OCI-LY1 (cell line): ENCODE measurements at regions not wholly inside any gene's neighbourhood (a gene's known extent, or its start where the extent isn't known, plus 50 kb on each side); places are given as distances from the start of the nearest gene placed in this dataset.

ENCODE experiments used
- H2AFZ ChIP-seq: fragments of 200-600 bp; sonication (generic), shearing (Covaris generic); 2 replicates; pipeline ENCODE4 v1.6.0; 2014; ENCODE audit warnings: antibody characterized with exemption, mild to moderate bottlenecking, low read length
- H3F3A ChIP-seq: fragments of 200-600 bp; sonication (generic), shearing (Covaris generic); 2 replicates; pipeline ENCODE4 v1.6.0; 2014; ENCODE audit warnings: mild to moderate bottlenecking, antibody characterized with exemption, low read length, moderate library complexity; ENCODE audit not compliant: insufficient read depth
- H3K27ac ChIP-seq: fragments of 200-600 bp; sonication (generic); 2 replicates; pipeline ENCODE4 v1.5.1; 2014; ENCODE audit warnings: low read length, mixed run types, mild to moderate bottlenecking, low read depth; ENCODE audit not compliant: poor library complexity, severe bottlenecking
- H3K27me3 ChIP-seq: fragments of 200-600 bp; sonication (generic); 2 replicates; pipeline ENCODE4 v1.6.0; 2014; ENCODE audit warnings: antibody characterized with exemption, mild to moderate bottlenecking, low read length, moderate library complexity; ENCODE audit not compliant: insufficient read depth
- H3K36me3 ChIP-seq: fragments of 200-600 bp; sonication (generic); 2 replicates; pipeline ENCODE4 v1.6.1; 2014; ENCODE audit warnings: mild to moderate bottlenecking, antibody characterized with exemption, low read length, moderate library complexity, mixed read lengths; ENCODE audit not compliant: insufficient read depth
- H3K4me1 ChIP-seq: fragments of 200-600 bp; sonication (generic); 2 replicates; pipeline ENCODE4 v1.5.1; 2014; ENCODE audit warnings: mild to moderate bottlenecking, low read length, moderate library complexity; ENCODE audit not compliant: insufficient read depth, severe bottlenecking
- H3K4me2 ChIP-seq: fragments of 200-600 bp; sonication (generic), shearing (Covaris generic); 2 replicates; pipeline ENCODE4 v1.6.1; 2014; ENCODE audit warnings: low read length
- H3K4me3 ChIP-seq: fragments of 200-600 bp; sonication (generic); 2 replicates; pipeline ENCODE4 v1.5.1; 2014; ENCODE audit warnings: low read length, low read depth, mild to moderate bottlenecking, mixed read lengths; ENCODE audit not compliant: poor library complexity, severe bottlenecking
- H3K79me2 ChIP-seq: fragments of 200-600 bp; shearing (Covaris generic); 2 replicates; pipeline ENCODE4 v1.6.1; 2016; ENCODE audit warnings: mixed run types, low read length, mixed read lengths; ENCODE audit not compliant: insufficient read depth
- H3K9ac ChIP-seq: fragments of 200-600 bp; sonication (generic), shearing (Covaris generic); 2 replicates; pipeline ENCODE4 v1.6.1; 2014; ENCODE audit warnings: mild to moderate bottlenecking, low read length, mixed read lengths
- H3K9me2 ChIP-seq: fragments of 200-600 bp; sonication (generic), shearing (Covaris generic); 2 replicates; pipeline ENCODE4 v1.6.1; 2014; ENCODE audit warnings: low read depth, mild to moderate bottlenecking, low read length, mixed read lengths
- H3K9me3 ChIP-seq: fragments of 200-600 bp; shearing (Covaris generic); 2 replicates; pipeline ENCODE4 v1.6.1; 2014; ENCODE audit warnings: low read length, mixed read lengths
- H4K20me1 ChIP-seq: fragments of 200-600 bp; sonication (generic), shearing (Covaris generic); 2 replicates; pipeline ENCODE4 v1.6.0; 2016; ENCODE audit warnings: mild to moderate bottlenecking, low read length; ENCODE audit not compliant: insufficient read depth
- EZH2 ChIP-seq: fragments of 200-600 bp; sonication (generic), shearing (Covaris generic); IDR thresholded peaks from 2 replicates; pipeline ENCODE4 v1.8.0; 2017; ENCODE audit warnings: borderline replicate concordance, mixed run types, mild to moderate bottlenecking, antibody characterized with exemption, low read length, moderate library complexity, mixed read lengths
- TF ChIP-seq, protein P1 (sequence below): fragments of 200-600 bp; sonication (generic), shearing (Covaris generic); IDR thresholded peaks from 2 replicates; pipeline ENCODE4 v1.5.1; 2017; ENCODE audit warnings: mild to moderate bottlenecking, antibody characterized with exemption, low read length, moderate library complexity, mixed read lengths

DNA sequence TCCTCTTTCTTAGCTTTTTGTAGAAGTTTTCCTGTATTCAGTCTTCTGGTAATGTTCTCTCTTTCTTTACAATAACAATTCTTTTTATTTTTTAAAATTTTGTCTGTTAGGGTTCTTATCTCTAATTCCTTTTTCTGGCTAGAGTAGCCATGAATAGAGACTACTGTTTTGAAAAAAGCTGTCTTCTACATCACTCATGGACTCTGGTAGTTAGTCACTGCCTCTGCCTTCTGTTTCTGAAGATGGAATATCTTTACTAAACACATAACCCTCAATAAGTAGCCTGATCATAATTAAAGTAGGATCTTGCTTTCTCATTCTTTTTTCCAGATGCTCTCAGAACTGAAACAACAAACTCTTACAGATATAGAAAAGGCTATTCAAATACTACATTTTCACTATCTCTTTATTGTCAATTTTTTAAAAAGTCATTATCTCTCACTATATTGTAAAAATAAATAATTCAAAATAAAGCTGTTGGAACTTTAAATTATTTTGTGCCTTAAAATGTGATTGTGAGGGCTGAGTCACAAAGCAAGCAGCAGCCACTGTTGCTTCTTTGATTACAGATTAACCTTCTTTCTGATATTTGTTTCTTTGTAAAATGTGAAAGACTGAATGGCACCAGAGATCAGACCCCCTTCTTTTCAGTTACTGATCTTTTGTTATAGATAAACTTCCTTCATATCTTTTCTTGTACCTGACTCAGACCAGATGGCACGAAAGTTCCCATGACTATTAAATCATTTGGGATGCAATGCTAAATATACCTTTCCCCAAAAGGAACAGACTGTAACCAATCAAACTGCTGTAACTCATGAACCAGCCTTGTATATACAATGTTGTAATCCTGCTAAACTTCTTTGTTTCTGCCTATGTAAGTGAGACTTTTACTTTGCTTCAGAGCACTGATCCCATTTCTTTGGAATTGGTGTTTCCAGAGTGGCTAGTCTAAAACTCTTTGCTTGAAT lies 1159.5 kb downstream of the IGSF11 start:
- H3K9me2 ChIP-seq: no peaks in the 10 kb centered on the region

DNA sequence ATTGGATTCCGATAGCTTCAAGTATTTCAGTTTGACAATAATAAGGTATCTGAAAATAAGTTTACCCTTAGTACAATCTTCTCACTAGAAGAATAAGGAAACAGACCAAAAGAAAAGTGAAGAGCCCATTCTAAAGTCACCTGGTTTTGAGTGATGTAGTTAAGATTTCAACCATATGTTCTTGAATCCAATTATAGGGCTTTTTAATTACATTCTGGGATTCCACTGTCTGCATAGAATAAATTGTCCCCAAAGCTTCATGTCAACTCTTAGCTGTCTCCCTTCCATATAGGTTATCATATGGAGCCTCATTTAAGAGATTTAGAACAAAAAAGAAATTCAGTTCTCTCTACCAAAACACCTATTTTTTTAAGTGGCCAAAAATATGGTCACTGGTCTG lies 1158.8 kb downstream of the IGSF11 start:
- H2AFZ ChIP-seq: no peak overlapping the region
- no peaks in the 10 kb centered on the region for H3K4me1 ChIP-seq
- H3K4me2 ChIP-seq: no peak overlapping the region
- H3K4me3 ChIP-seq: no peak overlapping the region
- no peaks in the 10 kb centered on the region for H4K20me1 ChIP-seq
- H3K79me2 ChIP-seq: no peaks in the 10 kb centered on the region
- H3K9me3 ChIP-seq: no peaks in the 10 kb centered on the region
- no peaks in the 10 kb centered on the region for H3K9me2 ChIP-seq
- TF ChIP-seq EZH2: no peak
- TF ChIP-seq, protein P1, sequence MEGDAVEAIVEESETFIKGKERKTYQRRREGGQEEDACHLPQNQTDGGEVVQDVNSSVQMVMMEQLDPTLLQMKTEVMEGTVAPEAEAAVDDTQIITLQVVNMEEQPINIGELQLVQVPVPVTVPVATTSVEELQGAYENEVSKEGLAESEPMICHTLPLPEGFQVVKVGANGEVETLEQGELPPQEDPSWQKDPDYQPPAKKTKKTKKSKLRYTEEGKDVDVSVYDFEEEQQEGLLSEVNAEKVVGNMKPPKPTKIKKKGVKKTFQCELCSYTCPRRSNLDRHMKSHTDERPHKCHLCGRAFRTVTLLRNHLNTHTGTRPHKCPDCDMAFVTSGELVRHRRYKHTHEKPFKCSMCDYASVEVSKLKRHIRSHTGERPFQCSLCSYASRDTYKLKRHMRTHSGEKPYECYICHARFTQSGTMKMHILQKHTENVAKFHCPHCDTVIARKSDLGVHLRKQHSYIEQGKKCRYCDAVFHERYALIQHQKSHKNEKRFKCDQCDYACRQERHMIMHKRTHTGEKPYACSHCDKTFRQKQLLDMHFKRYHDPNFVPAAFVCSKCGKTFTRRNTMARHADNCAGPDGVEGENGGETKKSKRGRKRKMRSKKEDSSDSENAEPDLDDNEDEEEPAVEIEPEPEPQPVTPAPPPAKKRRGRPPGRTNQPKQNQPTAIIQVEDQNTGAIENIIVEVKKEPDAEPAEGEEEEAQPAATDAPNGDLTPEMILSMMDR: no peak
- no peak overlapping the region for H3K9ac ChIP-seq
- no peaks in the 10 kb centered on the region for H3F3A ChIP-seq
- H3K27ac ChIP-seq: no peak overlapping the region
- H3K36me3 ChIP-seq: no peaks in the 10 kb centered on the region
- H3K27me3 ChIP-seq: no peaks in the 10 kb centered on the region

More for the DNA sequence above, 1159.5 kb downstream of the IGSF11 start:
- Histone ChIP-seq H4K20me1 (no peaks in the 10 kb centered on the region), H3K36me3 (no peaks in the 10 kb centered on the region), H3K27ac (no peak overlapping the region), H3F3A (no peaks in the 10 kb centered on the region), H2AFZ (no peak overlapping the region), H3K79me2 (no peaks in the 10 kb centered on the region), H3K4me2 (no peak overlapping the region), H3K9me3 (no peaks in the 10 kb centered on the region), H3K4me3 (no peak overlapping the region), H3K27me3 (no peaks in the 10 kb centered on the region), H3K9ac (no peak overlapping the region), H3K4me1 (no peaks in the 10 kb centered on the region)
- TF ChIP-seq EZH2: no peak
- TF ChIP-seq, protein P1: no peak

DNA sequence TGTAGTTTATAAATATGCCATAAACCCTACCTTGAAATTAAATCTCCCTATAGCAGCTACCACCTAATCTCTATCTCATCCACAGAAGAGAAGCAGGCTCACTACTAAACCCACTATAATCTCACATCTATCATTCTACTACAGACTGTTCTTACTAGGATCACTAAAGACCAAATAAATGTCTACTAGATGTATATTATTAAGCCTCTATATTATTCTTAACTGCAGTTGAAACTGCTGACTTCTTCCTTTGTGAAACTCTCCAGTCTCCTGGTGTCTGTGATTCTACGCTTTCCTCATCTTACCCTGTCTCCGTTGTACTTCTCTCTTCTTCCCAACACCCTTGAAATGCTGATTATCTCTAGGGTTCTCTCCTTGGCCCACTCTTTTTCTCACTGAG lies 1154.0 kb downstream of the IGSF11 start:
- no peak overlapping the region for H2AFZ ChIP-seq

More for the DNA sequence above, 1154.0 kb downstream of the IGSF11 start:
- Histone ChIP-seq H3K4me1 (no peaks in the 10 kb centered on the region), H3K9me2 (no peaks in the 10 kb centered on the region), H3K9me3 (no peaks in the 10 kb centered on the region), H3K36me3 (no peaks in the 10 kb centered on the region), H3K4me2 (no peak overlapping the region), H3F3A (no peaks in the 10 kb centered on the region), H3K79me2 (no peaks in the 10 kb centered on the region), H3K27ac (no peak overlapping the region), H4K20me1 (no peaks in the 10 kb centered on the region), H3K27me3 (no peaks in the 10 kb centered on the region), H3K4me3 (no peak overlapping the region), H3K9ac (no peak overlapping the region)
- TF ChIP-seq EZH2: no peak
- TF ChIP-seq, protein P1: no peak
